ENCODE measurements at regions not wholly inside any gene's neighbourhood (a gene's known extent, or its start where the extent isn't known, plus 50 kb on each side); places are given as distances from the start of the nearest gene placed in this dataset.

- no peak for TF ChIP-seq SP1 (IDR thresholded peaks at IDR 0.05; ENCODE audit: low read depth, low read length)
- no peak for TF ChIP-seq GABPA (IDR thresholded peaks at IDR 0.05; ENCODE audit: low read depth)
- no peak for TF ChIP-seq NFIC (IDR thresholded peaks at IDR 0.05; ENCODE audit: low read depth, low read length)
- TF ChIP-seq HDAC2 (IDR thresholded peaks at IDR 0.05) = no peak
- no peak for TF ChIP-seq KLF5 (IDR thresholded peaks at IDR 0.05; ENCODE audit: partially characterized antibody)
Measured at GRCh38 chr9:35552837-35553236, 52.2 kb upstream of the TESK1 start.

All from GM12878 (cell line).